Activated CD8-positive, alpha-beta T cell treated with anti-CD3 and anti-CD28 coated beads, Interleukin-2, amount 10 ng/mL, durations not matched to agents 7 days and 5 days (primary cell): ENCODE measurements at regions not wholly inside any gene's neighbourhood (a gene's known extent, or its start where the extent isn't known, plus 50 kb on each side); places are given as distances from the start of the nearest gene placed in this dataset.

Source experiments
- ATAC-seq: fragments of 150-1000 bp; cut with Tn5 transposase; one replicate; pipeline ENCODE4 v1.10.0; 2021; ENCODE audit warnings: moderate library complexity
- CTCF ChIA-PET: fragments of 350-600 bp; sonication (Branson Sonifier 250); formaldehyde crosslinking; loops from one replicate; lab custom pipeline; 2021; ENCODE audit warnings: antibody characterized with exemption; lab: Charles Lee
- POLR2A ChIA-PET: fragments of 350-600 bp; sonication (Branson Sonifier 250); formaldehyde crosslinking; loops from one replicate; lab custom pipeline; 2021; ENCODE audit warnings: antibody characterized with exemption; lab: Charles Lee
- DNase-seq: peaks from one replicate; pipeline ENCODE4 v3.0.0-alpha.2; 2020
- H3K27ac Mint-ChIP-seq: one replicate; pipeline ENCODE4 v1.8.0; 2021; ENCODE audit warnings: mild to moderate bottlenecking, mixed read lengths
- H3K27me3 Mint-ChIP-seq: one replicate; pipeline ENCODE4 v1.8.0; 2021; ENCODE audit warnings: low read depth, mixed read lengths
- H3K36me3 Mint-ChIP-seq: one replicate; pipeline ENCODE4 v1.8.0; 2021; ENCODE audit warnings: low read depth, mixed read lengths
- H3K4me1 Mint-ChIP-seq: one replicate; pipeline ENCODE4 v1.8.0; 2021; ENCODE audit warnings: low read depth, mixed read lengths
- H3K4me3 Mint-ChIP-seq: one replicate; pipeline ENCODE4 v1.8.0; 2021; ENCODE audit warnings: mild to moderate bottlenecking, mixed read lengths
- H3K9me3 Mint-ChIP-seq: one replicate; pipeline ENCODE4 v1.8.0; 2022; ENCODE audit warnings: mixed read lengths; ENCODE audit not compliant: insufficient read depth

DNA sequence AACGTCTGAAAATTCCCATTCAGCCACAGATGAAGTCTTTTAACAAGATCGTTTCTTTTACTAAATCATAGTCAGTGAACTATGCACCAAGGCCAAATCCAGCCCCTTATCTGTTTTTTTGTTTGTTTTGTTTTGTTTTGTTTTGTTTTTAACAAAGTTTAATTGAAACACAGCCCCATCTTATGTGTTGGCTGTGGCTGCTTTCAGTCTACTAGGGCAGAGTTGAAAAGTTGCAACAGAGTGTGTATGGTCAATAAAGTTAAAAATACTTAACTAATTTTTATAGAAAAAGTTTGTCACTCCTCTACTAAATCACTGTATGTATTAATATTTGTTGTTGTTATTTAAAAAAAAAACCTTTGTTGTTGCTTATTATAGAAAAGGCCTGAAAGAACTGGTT, 137.1 kb downstream of the CAAP1 start:
- Mint-ChIP-seq H3K4me3 (no peak overlapping the region), H3K27ac (no peak overlapping the region), H3K27me3 (peaks cover 2% of the 10 kb centered on the region), H3K4me1 (no peaks in the 10 kb centered on the region), H3K36me3 (no peaks in the 10 kb centered on the region), H3K9me3 (no peaks in the 10 kb centered on the region)
- no peak for ATAC-seq
- no peak for DNase-seq
- ChIA-PET CTCF (no interaction called here), POLR2A (no interaction called here)

DNA sequence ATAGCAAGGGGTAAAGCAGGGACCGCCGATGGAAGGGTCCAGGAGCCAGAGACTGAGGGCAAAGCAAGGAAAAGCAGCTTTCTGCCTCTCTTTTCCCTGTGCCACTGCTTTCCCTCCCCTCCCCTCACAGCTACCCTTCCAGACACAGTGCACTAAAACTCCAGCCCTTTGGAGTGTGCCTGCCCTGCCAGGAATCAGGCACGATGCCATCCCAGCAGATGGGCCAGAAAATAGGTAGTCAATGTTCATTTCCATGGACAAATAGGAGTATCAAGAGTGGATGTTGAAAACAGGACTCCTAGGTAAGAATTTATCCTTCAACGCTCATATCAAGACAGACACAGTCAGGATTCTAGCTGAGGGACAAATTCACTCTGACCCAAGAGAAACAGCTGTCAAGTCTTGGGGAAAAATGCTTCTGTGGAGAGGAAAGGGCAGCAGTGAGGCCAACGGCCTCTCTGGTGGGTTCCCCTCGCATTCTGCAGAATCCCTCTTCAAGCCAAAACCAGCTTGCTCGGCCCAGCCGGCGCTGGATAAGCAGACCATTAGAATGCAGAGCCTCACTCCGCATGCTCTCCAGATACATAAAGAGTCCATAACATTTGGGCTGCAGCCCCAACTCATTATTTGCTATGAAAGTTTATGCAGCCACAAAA, 138.0 kb downstream of the CAAP1 start:
- H3K36me3 Mint-ChIP-seq: no peaks in the 10 kb centered on the region
- no peaks in the 10 kb centered on the region for H3K4me1 Mint-ChIP-seq
- H3K9me3 Mint-ChIP-seq: no peaks in the 10 kb centered on the region
- CTCF ChIA-PET: no interaction called here
- ATAC-seq (no peak), DNase-seq (no peak)
- H3K27me3 Mint-ChIP-seq: peaks cover 2% of the 10 kb centered on the region
- POLR2A ChIA-PET: no interaction called here
- H3K4me3 Mint-ChIP-seq: no peak overlapping the region
- H3K27ac Mint-ChIP-seq: no peak overlapping the region

DNA sequence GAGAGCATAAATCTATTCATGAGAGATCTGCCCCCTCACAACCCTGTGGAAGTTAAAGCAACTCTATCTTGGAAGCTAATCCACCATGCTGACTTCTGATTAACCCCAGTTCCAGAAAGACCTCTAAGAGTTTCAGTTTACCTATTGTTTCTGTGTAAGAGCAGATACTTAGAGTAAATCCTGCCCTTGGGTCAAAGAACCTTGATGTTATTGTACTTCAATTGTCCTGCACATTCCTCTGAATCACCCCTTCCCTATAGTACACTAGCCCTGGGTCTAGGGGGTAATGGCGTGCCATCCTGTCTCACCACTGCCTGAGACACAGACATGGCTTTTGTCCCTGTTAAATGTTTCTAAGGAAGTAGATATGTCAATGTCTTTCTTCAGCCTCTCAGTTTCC, 138.6 kb downstream of the CAAP1 start:
- ATAC-seq (no peak), DNase-seq (no peak)
- H3K36me3 Mint-ChIP-seq: no peaks in the 10 kb centered on the region
- H3K4me3 Mint-ChIP-seq: no peak overlapping the region
- no peaks in the 10 kb centered on the region for H3K9me3 Mint-ChIP-seq
- ChIA-PET POLR2A (no interaction called here), CTCF (no interaction called here)
- H3K27ac Mint-ChIP-seq: no peak overlapping the region
- H3K4me1 Mint-ChIP-seq: no peaks in the 10 kb centered on the region
- H3K27me3 Mint-ChIP-seq: peaks cover 2% of the 10 kb centered on the region

DNA sequence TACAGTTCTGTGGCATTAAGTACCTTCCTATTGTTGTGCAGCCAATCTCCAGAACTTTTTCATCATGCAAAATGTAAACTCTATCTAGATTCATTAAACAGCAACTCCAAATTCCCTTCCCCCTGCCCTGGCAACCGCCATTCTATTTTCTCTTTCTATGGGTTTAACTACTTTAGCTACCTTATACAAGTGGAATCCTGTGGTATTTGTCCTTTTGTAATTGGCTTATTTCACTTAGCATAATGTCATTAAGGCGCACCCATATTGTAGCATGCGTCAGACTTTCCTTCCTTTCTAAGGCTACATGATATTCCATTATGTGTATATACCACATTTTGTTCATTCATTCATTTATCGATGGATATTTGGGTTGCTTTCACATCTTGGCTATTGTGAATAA, 142.4 kb downstream of the CAAP1 start:
- Mint-ChIP-seq H3K27me3 (peaks cover 2% of the 10 kb centered on the region), H3K4me1 (no peaks in the 10 kb centered on the region), H3K27ac (no peak overlapping the region), H3K4me3 (no peak overlapping the region), H3K36me3 (no peaks in the 10 kb centered on the region), H3K9me3 (no peaks in the 10 kb centered on the region)
- no peak for DNase-seq
- ChIA-PET CTCF (no interaction called here), POLR2A (no interaction called here)
- ATAC-seq: no peak

DNA sequence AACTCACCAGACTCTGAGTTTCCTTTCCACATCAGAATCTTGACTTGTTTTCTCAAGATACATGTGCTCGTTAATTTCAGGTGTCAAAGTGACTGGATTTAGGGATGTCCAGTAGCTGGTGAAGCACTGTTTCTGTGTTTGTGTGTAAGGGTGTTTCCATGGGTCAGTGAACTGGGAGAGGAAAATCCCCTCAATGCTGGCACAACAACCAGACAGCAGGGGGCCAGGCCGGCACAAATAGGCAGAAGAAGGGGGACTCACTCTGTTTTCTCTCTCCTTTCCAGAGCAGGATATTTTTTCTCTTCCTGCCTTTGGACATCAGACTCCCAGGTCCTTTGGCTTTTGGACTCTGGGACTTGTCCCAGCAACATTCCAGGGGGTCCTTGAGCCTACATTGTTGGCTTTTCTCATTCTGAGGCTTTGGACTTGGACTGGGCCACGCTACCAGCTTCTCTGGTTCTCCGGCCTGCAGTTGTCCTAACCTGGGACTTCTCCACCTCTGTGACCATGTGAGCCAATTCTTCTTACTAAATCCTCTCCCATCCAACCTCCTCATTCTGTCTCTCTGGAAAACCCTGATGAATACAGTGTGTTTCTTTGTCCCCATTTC, 144.0 kb downstream of the CAAP1 start:
- peaks cover 2% of the 10 kb centered on the region for H3K27me3 Mint-ChIP-seq
- no peaks in the 10 kb centered on the region for H3K9me3 Mint-ChIP-seq
- DNase-seq: no peak
- H3K4me1 Mint-ChIP-seq: no peaks in the 10 kb centered on the region
- CTCF ChIA-PET: no interaction called here
- no peak for ATAC-seq
- no peaks in the 10 kb centered on the region for H3K36me3 Mint-ChIP-seq
- no peak overlapping the region for H3K4me3 Mint-ChIP-seq
- no peak overlapping the region for H3K27ac Mint-ChIP-seq
- POLR2A ChIA-PET: no interaction called here

DNA sequence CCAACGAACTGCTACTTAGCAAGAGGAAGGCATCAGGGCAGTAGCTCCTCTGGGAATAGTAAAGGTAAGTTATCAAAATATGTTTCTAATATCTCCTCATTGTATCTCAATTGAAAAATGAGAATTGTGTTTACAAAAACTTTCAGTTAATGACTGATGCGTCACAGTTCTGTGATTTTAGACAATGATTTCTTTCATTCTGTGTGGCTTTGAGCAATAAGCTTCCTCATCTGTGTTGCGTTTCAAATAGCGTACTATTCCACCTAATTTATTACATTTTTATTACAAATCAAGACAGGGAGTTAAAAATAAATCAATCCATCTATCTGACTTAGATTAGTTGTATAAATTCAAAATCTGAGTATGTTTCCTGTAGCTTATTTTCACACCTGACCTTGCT, 145.0 kb downstream of the CAAP1 start:
- CTCF ChIA-PET: no interaction called here
- H3K9me3 Mint-ChIP-seq: no peaks in the 10 kb centered on the region
- no peaks in the 10 kb centered on the region for H3K36me3 Mint-ChIP-seq
- no peaks in the 10 kb centered on the region for H3K4me1 Mint-ChIP-seq
- DNase-seq (no peak), ATAC-seq (no peak)
- peaks cover 6% of the 10 kb centered on the region for H3K27me3 Mint-ChIP-seq
- no peak overlapping the region for H3K4me3 Mint-ChIP-seq
- POLR2A ChIA-PET: no interaction called here
- H3K27ac Mint-ChIP-seq: no peak overlapping the region

DNA sequence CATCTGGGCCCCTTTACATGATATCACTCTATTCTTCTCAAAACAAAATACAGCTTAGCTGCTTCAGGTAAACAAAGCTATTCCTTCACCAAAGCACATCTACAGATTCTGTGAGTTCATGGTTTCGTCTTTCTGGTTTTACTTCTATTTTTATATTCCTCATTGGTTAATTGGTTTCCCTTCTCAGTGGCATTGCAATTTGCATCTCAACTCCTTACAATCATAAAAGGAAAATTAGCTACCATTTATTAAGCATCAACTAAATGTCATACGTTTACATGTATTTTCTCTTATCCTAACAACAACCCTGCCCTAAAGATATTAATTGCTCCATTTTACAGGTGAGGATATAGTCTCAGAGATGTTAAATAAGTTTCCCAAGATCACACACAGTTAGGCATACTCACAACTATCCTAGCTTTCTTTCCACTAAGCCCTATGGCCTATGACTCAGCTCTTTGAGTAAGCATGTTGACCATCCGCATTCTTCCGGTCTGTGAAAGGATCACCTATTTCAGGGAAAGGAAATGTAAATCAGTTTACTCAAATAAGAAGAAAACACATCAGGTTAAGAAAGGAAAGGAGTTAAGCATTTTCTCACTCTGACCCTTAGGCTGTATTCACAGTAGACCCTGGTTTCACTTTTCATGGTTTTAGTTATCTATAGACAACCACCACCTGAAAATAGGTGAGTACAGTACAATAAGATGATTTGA, 146.1 kb downstream of the CAAP1 start:
- H3K9me3 Mint-ChIP-seq: no peaks in the 10 kb centered on the region
- ChIA-PET CTCF (no interaction called here), POLR2A (no interaction called here)
- no peak overlapping the region for H3K4me3 Mint-ChIP-seq
- no peaks in the 10 kb centered on the region for H3K36me3 Mint-ChIP-seq
- peaks cover 4% of the 10 kb centered on the region for H3K27me3 Mint-ChIP-seq
- no peaks in the 10 kb centered on the region for H3K4me1 Mint-ChIP-seq
- no peak for ATAC-seq
- no peak for DNase-seq
- no peak overlapping the region for H3K27ac Mint-ChIP-seq

DNA sequence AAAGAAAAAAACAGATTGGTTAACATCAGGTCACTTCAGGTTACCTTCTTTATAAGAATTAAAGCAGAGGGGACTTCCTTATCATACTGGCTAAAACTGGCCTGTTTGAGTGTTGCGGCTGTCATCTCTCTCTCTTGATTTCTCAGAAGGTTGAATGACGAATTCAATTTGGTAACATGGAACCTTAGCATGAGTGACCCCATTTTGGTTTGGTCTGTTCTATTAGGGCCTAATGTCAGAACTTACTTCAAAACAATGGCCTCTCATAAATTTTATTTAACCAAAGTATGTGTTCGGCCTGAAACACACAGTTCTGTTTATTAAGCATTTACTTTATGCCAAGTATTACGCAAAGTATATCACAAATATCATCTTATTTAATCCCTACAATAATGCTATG, 147.5 kb downstream of the CAAP1 start:
- Mint-ChIP-seq H3K4me3 (no peak overlapping the region), H3K27me3 (peaks cover 7% of the 10 kb centered on the region), H3K36me3 (no peaks in the 10 kb centered on the region), H3K9me3 (no peaks in the 10 kb centered on the region), H3K27ac (no peak overlapping the region), H3K4me1 (no peaks in the 10 kb centered on the region)
- ATAC-seq (no peak), DNase-seq (no peak)
- POLR2A ChIA-PET: no interaction called here
- CTCF ChIA-PET: no interaction called here

DNA sequence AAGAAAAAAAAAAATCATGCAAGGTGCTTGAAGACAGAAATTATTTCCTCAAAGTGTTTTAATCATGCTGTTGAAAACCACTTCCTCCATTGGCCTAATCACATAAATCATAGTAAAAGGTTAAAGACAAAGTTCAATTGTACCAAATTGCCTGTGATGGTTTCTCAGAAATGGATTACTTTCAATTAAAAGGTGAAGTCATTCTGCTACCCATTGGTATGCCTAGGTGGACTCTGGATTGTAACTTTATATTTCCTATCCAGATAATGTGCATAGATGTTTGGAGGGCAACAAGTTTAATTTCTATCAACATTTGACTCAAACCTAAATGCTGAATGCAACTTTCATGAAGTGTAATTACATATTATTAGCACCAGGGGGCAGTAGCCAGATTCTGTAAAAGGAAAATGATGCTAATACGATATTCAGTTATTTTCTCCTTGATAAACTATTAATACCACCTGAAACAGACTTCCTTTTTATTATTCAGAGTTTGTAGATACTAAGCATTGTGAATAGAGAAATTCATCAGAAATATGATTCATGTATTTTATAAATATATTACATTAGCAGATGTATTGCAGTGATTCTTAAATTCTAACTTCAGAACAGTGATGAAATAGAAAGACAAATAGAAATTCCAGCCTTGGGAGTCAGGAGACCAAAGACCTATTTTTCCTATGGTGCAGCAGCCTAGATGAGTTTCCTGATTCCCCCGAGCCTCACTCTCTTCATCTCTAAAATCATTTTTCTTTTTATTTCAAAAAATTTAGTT, 148.2 kb downstream of the CAAP1 start:
- peaks cover 7% of the 10 kb centered on the region for H3K27me3 Mint-ChIP-seq
- no peak for DNase-seq
- H3K4me3 Mint-ChIP-seq: no peak overlapping the region
- ChIA-PET POLR2A (no interaction called here), CTCF (no interaction called here)
- H3K27ac Mint-ChIP-seq: no peak overlapping the region
- ATAC-seq: no peak
- no peaks in the 10 kb centered on the region for H3K9me3 Mint-ChIP-seq
- H3K4me1 Mint-ChIP-seq: no peaks in the 10 kb centered on the region
- H3K36me3 Mint-ChIP-seq: no peaks in the 10 kb centered on the region

DNA sequence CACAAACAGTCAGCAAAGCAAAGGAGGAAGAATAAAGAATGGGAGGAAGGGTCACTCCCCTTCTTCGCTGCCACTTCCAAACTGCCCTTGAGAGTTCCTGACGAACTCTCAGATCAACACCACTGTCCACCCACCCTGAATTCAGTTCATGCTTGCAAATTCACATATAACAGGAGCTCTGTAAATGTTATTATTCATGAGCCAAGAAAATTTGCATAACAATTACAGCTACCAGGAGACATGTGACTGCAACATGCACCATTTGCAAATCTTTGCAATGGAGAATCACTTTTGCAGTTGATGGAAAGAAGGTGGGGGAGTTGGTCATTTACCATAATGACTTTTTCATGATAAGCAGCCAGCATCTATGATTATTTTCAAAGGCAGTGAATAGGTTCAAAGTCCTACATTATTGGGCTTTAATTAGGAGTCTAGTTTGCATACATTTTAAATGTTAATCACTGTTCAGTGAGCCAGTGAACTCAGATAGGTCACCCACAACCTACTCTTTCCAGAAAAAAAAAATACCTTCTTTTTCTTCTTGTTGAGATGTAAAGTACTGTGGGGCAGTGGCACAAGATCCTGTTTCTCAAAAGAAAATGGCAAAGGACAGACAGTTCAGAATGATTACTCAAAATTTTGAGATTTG, 149.7 kb downstream of the CAAP1 start:
- ChIA-PET POLR2A (no interaction called here), CTCF (interaction anchor here (1.0 to 1.1 kb wide), 2 partner anchors 17 to 128 kb away, joined by 3 read pairs; no protein-coding TSS in a partner anchor)
- Mint-ChIP-seq H3K27me3 (peaks cover 8% of the 10 kb centered on the region), H3K27ac (no peak overlapping the region), H3K9me3 (no peaks in the 10 kb centered on the region), H3K4me3 (no peak overlapping the region), H3K36me3 (no peaks in the 10 kb centered on the region), H3K4me1 (no peaks in the 10 kb centered on the region)
- no peak for DNase-seq
- ATAC-seq: no peak

DNA sequence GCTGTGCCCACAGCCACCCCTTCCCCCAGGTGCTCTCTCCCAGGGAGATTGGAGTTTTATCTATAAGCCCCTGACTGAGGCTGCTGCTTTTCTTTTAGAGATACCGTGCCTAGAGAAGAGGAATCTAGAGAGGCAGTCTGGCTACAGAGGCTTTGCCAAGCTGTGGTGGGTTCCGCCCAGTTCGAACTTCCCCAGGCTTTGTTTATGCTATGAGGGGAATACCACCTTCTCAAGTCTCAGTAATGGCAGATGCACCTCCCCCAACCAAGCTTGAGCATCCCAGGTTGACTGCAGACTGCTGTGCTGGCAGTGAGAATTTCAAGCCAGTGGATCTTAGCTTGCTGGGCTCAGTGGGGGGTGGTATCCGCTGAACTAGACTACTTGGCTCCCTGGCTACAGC, 157.4 kb downstream of the CAAP1 start:
- no peak for DNase-seq
- no peaks in the 10 kb centered on the region for H3K4me1 Mint-ChIP-seq
- ChIA-PET CTCF (no interaction called here), POLR2A (no interaction called here)
- H3K27ac Mint-ChIP-seq: no peak overlapping the region
- H3K27me3 Mint-ChIP-seq: peaks cover 2% of the 10 kb centered on the region
- no peaks in the 10 kb centered on the region for H3K9me3 Mint-ChIP-seq
- H3K4me3 Mint-ChIP-seq: no peak overlapping the region
- no peak for ATAC-seq
- no peaks in the 10 kb centered on the region for H3K36me3 Mint-ChIP-seq
